ENCODE measurements at regions not wholly inside any gene's neighbourhood (a gene's known extent, or its start where the extent isn't known, plus 50 kb on each side); places are given as distances from the start of the nearest gene placed in this dataset.

DNA sequence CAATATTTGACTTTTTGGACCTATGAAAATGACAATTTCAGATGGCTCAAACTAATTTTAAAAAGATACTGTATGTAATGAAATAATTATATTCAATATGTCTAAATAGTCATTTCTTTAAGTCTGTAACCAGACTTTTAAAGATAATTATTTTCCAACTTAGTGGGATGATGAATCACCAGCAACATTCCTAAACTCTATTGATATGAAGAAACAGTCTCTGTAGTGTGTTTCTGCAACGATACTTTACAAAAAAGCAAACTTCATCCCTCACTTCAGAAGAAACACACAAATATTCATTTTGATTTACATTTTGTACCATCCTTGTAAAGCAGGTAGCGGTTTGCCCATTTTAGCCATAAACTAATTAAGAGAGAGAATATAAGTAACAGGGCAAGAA is 417.4 kb downstream of the EFNB2 start:
- no peak for DNase-seq

DNA sequence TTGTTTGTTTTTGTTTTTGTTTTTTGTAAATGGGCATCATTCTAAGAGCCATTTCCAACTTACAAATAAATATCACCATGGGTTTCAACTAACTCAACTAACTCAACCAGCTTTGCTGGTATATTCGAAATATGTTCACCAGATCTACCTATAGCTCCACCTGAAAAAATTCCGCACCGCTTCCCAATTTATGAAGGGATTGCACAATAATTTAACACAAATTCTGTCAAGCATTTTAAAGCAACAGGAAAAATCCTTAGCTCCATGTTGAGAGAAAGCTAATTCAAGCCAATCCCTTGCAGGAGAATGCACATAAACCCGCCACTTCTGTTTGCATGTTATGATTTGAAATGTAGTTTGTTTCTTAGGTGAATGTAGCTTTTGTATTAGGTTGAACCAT is 417.8 kb downstream of the EFNB2 start:
- DNase-seq = no peak

DNA sequence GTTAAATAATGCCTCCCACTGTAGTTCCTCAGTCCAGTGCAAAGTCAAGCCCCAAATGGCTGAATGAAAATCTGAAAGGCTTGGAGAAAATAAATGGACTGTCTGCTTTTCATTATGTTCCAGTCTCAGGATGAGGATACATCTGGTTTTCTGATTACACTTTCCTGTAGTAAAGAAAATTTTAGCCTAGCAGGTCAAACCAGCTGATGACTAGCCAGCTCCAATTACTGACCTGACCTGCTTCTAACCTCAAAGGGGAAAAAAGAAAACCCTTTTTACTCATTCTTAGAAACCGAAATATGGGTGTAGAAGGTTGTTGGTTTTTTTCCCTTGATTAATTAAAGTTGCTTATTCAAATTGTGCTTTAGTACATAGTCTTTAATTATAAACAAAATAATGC is 418.4 kb downstream of the EFNB2 start:
- no peak for DNase-seq

DNA sequence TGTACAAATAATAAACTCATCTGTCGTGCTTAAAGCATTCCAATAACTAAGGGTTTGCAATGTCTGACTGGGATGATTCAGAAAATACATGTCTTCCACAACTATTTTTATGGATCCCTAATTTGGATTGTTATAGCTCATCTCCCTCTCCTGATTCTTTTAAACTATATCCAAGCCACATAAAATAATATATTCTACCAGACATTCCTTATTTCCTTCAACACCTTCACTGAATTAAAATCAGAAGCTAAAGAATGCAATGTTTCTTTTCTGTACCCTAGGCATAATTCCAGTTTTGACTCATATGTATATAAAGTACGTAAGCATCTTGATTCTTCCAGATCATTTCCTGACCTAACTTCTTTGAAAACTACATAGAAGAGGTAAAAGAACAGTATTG is 420.4 kb downstream of the EFNB2 start:
- no peak for DNase-seq

DNA sequence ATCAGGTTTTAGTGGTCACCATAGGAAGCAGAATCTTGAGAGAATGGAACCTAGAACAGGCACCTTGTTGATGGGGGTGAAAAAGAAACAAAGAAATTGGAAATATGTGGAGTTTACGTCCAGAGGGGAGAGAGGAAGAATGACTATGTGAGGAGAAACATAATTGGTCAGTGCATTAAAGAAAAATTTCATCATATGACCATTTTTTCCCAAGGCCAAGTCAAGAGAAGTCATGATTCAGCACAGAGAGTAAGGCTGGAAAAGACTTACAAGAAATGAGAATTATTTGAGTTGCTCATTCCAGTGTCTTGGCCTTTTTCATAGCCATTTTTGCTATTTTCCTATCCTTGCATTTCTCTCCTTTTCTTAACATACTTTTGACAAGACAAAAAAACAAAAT is 421.7 kb downstream of the EFNB2 start:
- DNase-seq = no peak

DNA sequence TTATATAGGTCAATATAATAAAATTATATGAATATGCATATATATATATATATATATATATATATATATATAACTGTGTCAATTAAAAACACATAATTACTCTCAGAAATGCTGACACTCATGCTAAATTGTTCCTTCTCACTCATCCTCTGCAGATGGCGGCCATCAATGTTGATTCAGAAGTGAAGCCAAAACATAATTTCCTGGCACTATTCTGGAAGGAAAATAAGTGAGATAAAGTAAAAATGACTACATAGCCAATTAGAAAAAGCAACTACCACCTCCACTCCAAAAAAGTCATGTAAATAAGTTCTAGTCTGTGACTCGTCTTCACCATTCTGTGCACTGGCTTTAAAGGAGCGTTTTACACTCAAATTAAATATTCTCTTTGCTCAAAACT is 423.3 kb downstream of the EFNB2 start:
- DNase-seq = no peak

DNA sequence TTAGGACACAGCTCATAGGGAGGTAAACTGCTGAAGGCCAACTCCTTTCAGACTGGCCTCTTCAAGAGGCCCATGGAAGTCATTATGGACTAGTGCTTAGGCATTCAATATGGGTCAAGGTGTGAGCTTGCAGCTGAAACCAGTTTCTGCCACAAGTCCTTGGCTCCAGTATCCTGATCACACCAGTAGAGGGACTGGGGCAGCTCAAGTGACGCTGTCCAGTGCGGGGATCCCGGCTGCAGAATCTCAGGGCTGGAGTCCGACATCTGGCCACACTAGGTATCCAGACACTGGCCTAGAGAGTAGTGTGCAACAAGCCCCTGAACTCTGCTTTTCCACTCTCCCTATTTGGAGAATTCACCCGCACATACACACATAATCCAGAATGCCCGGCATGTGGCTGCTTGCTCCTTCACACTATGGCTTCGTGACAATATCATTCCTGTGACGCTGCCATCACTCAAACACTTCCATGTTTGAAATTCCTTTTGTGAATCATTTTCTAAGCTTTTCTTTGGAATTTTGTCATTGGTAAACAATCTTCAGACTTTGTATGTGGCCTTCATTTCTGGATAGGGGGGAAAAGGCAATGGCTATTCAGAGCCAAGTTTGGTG is 425.1 kb downstream of the EFNB2 start:
- no peak for DNase-seq

DNA sequence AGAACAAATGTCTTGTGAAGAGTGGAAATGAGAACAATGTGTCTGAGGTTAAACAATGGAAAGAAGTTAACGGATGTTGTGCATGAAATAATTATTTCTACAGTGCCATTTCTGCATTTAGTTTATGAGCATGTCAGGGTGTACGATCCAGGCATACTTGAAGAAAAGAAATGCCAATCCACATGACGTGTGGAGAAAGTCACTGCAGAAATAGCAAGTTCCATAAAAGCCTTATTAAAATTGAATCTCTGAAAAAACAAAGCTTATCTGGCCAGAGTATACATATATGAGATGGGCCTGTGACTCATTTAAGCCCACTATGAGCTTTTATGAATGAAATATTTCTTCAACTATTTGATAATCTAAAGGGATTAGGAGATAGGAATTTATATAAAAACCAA is 426.1 kb downstream of the EFNB2 start:
- DNase-seq = no peak

DNA sequence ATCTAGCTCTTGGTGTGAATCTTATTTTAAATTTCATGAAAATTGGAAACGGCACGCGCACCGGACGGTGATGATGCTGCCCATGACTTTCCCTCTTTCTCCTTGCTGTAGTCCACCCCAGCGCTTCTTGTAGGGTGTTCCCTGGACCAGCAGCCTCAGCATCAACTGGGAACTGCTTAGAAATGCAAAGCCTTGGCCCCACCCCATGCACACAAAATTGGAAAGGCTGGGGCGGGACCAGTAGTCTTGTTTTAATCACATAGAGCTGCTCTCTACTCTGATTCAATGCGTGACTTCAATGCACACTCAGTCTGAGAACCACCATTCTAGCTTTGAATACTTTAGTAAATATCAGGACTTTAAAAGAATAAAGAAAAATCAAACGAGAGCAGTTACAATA is 427.1 kb downstream of the EFNB2 start:
- no peak for DNase-seq

DNA sequence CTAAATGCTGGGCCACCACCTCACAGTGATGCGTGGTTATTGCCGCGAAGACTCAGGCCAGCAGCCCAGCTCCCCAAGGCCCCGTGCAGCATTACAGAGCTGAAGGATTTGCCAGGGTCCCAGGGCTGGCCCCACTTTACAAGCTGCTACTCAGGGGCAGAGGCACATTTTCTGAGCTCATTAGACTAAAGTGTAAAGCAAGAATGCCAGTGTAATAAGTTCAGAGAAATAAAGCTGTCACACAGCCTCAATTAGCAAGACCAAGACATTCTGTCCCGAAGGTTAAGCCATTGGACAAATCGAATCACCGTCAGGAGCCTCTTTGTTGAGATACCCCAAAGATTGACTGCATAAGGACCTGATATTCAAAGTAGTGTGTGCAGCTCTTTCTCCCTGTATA is 428.4 kb downstream of the EFNB2 start:
- DNase-seq = no peak

DNA sequence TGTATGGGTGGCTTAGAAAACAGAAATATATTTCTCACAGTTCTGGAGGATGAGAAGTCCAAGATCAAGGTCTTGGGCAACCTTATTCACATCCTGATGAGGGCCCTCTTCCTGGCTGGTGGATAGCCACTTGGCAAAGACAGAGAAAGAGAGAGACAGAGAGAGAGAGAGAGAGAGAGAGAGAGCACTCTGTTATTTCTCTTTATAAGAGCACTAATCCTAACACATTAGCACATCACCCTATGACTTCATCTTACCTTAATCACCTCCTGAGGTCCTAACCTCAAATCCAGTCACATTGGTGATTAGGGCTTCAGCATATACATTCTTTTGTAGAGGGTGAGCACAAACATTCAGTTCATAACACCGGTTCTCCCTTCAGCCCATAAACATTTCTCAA is 430.3 kb downstream of the EFNB2 start:
- no peak for DNase-seq

DNA sequence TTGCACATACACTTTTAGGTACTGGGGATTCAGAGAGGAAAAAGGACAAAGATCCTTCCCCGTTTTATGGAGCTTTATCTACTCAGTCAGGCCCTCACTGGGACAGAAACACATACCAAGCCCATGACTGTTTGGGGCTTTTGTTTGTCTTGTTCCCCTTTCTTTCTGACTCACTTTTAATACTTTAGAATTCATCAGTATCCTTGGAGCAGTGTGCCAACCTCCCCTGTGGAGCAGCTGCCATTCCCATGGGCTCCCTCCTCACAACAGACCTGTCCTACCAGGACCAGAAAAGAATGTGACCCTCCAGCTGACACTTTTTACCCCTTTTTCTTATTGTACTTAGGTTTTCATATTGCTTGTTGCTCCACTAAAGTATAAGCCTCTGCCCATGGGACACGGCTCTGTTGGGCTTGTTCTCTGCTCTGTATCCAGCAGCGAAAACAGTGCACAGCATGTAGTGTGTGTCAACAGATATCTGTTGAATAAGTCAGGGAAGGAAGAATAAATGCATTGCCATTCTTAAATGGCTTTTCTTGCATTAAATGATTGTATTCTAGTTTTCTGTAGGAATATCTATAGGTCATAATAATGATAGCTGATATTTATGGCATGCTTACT is 431.1 kb downstream of the EFNB2 start:
- no peak for DNase-seq

DNA sequence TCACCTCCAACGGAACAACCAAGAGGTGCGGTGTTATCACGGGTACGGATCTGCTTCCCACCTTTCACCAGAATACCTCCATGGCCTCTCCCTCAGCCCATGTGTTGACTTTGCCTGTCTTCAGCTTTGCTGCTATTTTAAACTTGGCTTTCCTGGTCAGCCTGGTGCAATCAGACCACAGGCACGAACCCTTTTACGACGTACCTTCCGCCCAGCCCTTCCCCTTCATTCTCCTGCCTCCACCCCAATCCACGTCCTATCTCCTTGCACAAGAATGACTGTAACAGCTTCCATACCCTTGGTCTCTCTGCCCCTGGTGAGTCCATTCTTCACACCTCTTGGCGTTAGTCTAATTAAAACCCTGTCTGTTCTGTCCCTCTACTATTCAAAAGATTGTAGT is 431.7 kb downstream of the EFNB2 start:
- no peak for DNase-seq

DNA sequence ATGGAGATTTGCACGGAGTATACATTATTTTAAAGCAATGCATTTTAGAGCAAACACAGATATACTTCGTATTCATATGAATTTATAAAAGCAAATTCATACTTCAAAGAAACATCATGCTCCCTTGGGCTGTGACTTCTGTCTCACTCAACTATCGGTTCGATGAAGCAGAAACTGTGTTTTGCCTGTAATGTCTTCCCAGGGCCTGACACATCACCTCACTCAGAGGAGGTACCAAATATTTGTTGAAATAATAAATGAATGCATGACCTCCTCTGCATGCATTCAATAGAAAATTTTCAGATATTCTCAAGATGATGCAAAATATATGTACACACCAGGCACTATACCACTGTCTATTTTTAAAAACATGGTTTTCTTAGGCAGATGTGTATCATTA is 432.7 kb downstream of the EFNB2 start:
- DNase-seq = no peak

DNA sequence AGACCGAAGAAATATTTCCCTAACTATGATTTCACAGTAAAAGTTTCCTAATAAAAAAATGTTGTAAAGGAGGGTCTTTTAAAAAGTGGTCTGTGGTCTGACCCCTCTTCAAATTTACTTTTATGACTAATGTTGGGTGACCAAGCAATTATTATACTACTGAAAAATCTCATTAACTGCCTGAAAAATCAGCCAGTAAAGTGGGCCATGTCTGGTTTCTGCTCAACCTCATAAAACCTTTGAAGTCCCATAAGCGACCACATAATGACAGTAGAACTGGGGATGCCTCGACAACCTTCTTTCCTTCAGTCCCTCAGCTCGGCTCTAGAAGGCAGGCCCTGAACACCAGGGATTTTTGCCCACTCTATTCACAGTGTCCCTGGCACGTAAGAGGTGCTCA is 434.3 kb downstream of the EFNB2 start:
- no peak for DNase-seq

DNA sequence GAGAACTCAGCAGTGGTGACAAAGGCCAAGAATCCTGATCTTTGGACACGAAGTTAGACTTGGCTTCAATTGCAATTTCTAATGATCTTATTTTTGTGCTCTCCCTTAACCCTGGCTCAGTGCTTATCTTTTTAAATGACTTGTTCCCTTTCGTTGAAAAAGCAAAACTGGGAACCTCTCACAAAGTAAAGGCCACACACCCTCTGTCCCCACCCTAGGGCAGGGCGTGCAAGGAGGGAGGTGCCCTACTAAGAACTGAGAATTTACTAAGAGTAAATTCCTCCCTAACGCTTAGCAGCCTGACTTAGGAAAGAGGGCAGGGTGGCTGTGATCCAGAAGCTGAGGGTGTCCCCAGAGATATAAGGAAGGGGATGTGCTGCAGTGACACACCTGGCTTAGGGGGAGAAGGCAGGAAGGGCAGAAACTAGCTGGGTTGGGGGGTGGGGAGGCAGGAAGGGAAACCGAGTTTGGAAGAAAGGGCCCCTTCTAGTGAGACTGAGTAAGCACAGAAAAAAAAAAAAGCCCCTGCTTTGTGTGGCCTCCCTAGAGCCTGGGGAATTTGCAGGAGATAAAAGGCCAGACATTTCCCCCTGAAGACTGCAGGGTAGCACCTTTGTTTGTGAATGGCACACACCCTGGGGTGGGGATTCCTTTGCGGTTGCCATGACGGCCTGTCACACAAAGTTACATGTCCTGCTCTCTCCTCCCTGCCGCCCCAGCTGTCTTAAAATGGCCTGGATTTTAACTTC is 435.1 kb downstream of the EFNB2 start:
- peak; percentile 66 for DNase-seq

DNA sequence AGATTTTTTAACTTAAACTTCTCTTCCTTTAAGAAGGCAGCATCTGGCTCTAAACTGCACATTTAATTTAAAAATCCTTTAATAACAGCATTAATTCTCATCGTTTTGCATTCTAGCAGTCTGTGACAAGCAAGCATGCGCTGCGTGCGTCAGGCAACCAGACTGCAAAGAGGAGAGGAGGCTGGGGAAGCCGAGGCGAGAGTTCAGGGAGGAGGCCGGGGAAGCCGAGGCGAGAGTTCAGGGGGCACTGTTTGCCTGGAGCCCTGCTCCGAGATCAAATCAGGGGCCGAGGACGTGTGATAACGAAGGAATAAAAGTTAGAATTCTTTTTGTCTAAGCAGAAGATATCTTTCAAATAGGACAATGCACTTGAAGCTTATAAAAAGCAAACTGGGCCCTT is 435.7 kb downstream of the EFNB2 start:
- no peak for DNase-seq

DNA sequence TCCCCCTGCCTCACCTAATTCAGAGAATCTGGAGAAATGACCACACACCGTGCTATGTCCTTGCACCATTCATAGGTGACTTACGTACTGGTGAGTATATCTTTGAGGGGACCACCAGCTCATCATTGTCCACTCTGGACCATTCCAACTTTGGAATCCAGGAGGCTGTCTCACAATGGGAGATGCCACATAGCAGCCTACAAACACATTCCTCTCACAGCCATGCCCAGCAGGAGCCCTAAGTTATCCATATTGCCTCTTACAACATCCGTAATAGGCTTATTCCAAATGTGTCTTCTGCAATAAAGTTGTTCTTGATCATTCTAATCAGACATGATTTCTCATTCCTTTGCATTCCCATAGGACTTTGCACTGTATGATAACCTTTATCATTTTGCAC is 436.7 kb downstream of the EFNB2 start:
- DNase-seq = no peak

DNA sequence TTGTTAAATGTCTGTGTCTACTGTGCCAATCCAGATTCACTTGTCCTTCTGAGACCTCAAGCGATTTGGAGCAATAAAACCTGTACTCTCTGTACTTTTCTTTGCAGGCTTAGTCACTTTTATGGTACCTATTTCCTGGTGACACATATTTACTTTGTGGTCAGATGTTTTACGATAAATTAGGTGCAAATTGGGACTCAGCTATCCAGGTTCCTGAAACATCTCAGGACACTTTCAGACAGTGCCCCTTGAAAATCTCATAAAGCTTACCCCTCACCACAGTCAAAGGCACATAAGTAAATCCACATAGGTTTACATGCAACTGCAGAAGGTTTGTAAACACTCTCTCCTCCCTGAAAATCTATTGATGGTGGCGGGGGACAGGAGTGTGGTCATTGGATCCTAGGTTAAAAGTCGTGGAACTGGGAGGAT is 438.8 kb downstream of the EFNB2 start:
- no peak for DNase-seq

DNA sequence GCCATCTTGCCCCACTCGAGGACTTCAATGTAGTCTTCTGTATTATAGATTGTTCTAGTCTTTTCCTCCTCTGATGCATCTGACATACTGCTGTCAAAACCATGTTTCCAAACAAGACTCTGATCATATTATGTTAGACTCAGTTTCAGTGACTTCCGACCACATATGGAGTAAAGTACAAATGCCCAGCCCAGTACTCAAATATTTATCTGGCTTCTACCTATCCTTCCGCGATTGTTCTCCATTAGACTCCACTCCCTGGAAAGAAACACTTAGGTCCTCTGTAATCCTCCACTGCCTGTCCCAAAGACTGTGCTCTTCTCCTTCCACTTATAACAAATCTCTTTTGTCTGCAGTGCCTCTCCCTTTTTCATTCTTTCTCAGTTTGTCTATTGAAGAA is 439.5 kb downstream of the EFNB2 start:
- DNase-seq = no peak

DNA sequence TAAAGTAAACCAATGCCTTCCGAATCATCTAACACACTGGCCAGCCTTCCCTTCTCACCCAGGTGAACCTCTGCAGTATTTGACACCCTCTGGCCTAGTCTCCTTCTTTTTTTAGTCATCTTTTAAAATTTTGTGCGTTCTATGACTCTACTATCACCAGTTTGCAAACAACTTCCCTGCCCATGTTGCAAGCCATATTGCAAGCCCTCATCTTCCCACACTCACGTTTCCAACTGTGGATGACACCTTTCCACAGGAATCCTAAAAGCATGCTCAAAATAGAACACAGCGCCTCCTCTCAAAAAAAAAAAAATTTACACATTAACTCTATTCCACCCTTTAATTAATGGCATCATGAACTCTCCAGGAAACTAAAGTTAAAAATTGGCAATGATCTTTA is 440.1 kb downstream of the EFNB2 start:
- no peak for DNase-seq

DNA sequence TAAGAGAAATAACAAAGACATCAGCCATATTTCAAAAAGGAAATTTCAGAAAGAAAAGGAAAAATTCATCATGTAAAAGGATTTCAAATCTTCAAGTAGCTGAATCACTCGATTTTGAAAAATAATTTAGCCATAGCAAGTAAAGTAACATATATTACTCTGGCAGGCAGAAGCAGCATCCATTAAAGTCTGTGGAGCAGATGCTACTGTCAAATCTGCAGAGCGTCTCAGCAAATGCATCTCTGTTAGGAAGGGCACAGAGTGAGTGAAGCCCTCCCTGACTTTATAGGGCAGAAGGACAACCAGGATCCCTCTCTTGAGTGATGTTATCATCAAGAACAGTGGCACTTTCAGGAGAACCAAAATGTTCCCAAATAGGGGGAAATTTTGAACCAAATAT is 445.5 kb downstream of the EFNB2 start:
- no peak for DNase-seq

DNA sequence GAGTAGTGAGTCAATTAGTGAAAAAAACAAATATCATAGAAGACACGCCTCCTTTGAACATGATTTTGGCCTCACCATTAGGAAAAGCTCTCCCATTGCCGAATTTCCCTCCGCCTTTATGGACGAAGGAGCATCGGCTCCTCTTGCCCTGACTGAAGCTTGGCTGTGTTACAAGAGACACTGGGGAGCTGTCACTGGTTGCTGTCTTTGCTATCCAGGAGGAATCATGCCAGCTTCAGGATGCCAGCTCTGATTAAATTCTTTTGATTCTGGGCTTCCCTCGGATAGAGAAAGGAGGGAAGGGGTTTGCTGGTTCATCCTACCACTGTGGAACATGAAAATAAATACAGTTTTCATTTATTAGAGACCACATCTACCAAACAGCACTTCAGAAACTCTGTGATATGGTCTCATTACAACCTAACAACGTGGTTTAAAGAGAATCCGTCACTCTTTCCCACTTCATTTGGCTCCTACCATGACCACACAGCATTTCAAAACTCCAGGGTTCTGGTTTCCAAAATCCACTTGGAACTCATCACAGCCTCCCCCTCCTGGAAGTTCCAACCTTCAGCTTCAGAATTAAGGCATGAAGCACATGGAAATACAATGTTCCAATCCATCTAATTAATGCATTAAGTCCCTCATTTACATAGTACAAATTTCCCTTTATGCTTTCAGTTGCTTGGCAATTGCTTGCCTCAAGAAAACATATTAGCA is 446.0 kb downstream of the EFNB2 start:
- peak; percentile 23 for DNase-seq

DNA sequence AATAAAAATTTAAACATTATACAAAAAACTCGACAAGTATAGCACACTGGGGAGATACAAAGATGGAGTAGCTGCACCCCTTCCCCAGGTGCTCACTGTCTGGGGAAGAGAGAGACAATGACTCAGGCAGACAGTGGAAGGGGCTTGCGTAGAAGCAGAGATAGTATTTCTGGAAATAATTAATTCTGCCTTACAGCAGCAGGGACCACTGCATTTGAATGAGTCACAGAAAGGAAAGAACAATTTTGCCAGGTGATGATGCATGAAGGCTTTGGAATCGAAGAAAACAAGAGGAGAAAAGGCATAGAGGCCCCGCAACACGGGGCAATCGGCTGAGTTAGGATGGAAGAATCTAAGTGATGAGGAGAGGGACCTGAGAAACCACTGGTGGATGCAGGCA is 447.4 kb downstream of the EFNB2 start:
- no peak for DNase-seq
